Liver (tissue), 8 donors: ENCODE measurements at regions not wholly inside any gene's neighbourhood (a gene's known extent, or its start where the extent isn't known, plus 50 kb on each side); places are given as distances from the start of the nearest gene placed in this dataset.

Experiments
- DNase-seq: peaks from one replicate; pipeline ENCODE4 v3.0.0-alpha.2; 2017; ENCODE audit warnings: low spot score
- H3K27ac ChIP-seq, 2 donors: one replicate each; pipeline ENCODE4 v1.7.0; 2013; ENCODE audit warnings: inconsistent platforms in 2 of 2, low read length in 2 of 2, control low read depth in 1 of 2, low read depth in 1 of 2, mild to moderate bottlenecking in 1 of 2
- H3K27me3 ChIP-seq, 4 donors: one replicate each; pipeline versions ENCODE4 v1.6.1 to v1.7.0; 2013; ENCODE audit warnings: low read length in 3 of 4, inconsistent platforms in 1 of 4, mild to moderate bottlenecking in 1 of 4, moderate library complexity in 1 of 4; ENCODE audit not compliant: control insufficient read depth in 4 of 4, insufficient read depth in 4 of 4
- H3K36me3 ChIP-seq, 4 donors: one replicate each; pipeline versions ENCODE4 v1.6.1 to v1.7.0; 2013; ENCODE audit warnings: low read length in 3 of 4, mild to moderate bottlenecking in 3 of 4, low read depth in 1 of 4, moderate library complexity in 1 of 4; ENCODE audit not compliant: control insufficient read depth in 4 of 4, insufficient read depth in 3 of 4
- H3K4me1 ChIP-seq, 4 donors: one replicate each; pipeline versions ENCODE4 v1.6.1 to v1.7.0; 2013; ENCODE audit warnings: low read length in 3 of 4, mild to moderate bottlenecking in 3 of 4, moderate library complexity in 1 of 4; ENCODE audit not compliant: control insufficient read depth in 4 of 4, insufficient read depth in 4 of 4
- H3K4me3 ChIP-seq, 3 donors: one replicate each; pipeline versions ENCODE4 v1.6.1 to v1.7.0; 2013; ENCODE audit warnings: low read length in 3 of 3, control low read depth in 1 of 3, low read depth in 1 of 3, mild to moderate bottlenecking in 1 of 3
- H3K9ac ChIP-seq, 2 donors: one replicate each; pipeline ENCODE4 v1.7.0; 2013; ENCODE audit warnings: low read length in 2 of 2, mild to moderate bottlenecking in 2 of 2, moderate library complexity in 2 of 2, control low read depth in 1 of 2, low read depth in 1 of 2
- H3K9me3 ChIP-seq, 4 donors: one replicate each; pipeline versions ENCODE4 v1.6.1 to v1.7.0; 2013; ENCODE audit warnings: low read length in 3 of 4; ENCODE audit not compliant: control insufficient read depth in 4 of 4
- EGR1 ChIP-seq, 2 donors: IDR thresholded peaks; 2 replicates each; pipeline ENCODE4 v1.6.1; 2016 to 2018; ENCODE audit warnings: antibody characterized with exemption in 2 of 2, low read depth in 2 of 2
- FOXA1 ChIP-seq: IDR thresholded peaks from 2 replicates; pipeline ENCODE4 v1.6.1; 2016; ENCODE audit warnings: antibody characterized with exemption
- FOXA2 ChIP-seq: IDR thresholded peaks from 2 replicates; pipeline ENCODE4 v1.6.1; 2016; ENCODE audit warnings: antibody characterized with exemption
- GABPA ChIP-seq, 2 donors: IDR thresholded peaks in 1 of 2; conservative IDR thresholded peaks in 1 of 2; 2 replicates each; pipeline ENCODE4 v1.6.1; 2016; ENCODE audit warnings: antibody characterized with exemption in 2 of 2, mild to moderate bottlenecking in 1 of 2, moderate library complexity in 1 of 2
- HNF4A ChIP-seq, 2 donors: conservative IDR thresholded peaks; 2 replicates each; pipeline ENCODE4 v1.6.1; 2016; ENCODE audit warnings: antibody characterized with exemption in 2 of 2, mild to moderate bottlenecking in 2 of 2
- HNF4G ChIP-seq: IDR thresholded peaks from 2 replicates; pipeline ENCODE4 v1.6.1; 2016; ENCODE audit warnings: antibody characterized with exemption
- JUND ChIP-seq, 2 donors: IDR thresholded peaks; 2 replicates each; pipeline ENCODE4 v1.6.1; 2016; ENCODE audit warnings: antibody characterized with exemption in 2 of 2
- MAX ChIP-seq: IDR thresholded peaks from 2 replicates; pipeline ENCODE4 v1.6.1; 2016; ENCODE audit warnings: antibody characterized with exemption
- NR2F2 ChIP-seq: IDR thresholded peaks from 2 replicates; pipeline ENCODE4 v1.6.1; 2016; ENCODE audit warnings: antibody characterized with exemption
- RAD21 ChIP-seq, 2 donors: IDR thresholded peaks; 2 replicates each; pipeline ENCODE4 v1.6.1; 2016; ENCODE audit warnings: antibody characterized with exemption in 2 of 2, mild to moderate bottlenecking in 2 of 2
- REST ChIP-seq: IDR thresholded peaks from 2 replicates; pipeline ENCODE4 v1.6.1; 2016; ENCODE audit warnings: antibody characterized with exemption, mild to moderate bottlenecking
- RXRA ChIP-seq, 2 donors: IDR thresholded peaks; 2 replicates each; pipeline ENCODE4 v1.6.1; 2017 to 2018; ENCODE audit warnings: antibody characterized with exemption in 2 of 2, mild to moderate bottlenecking in 1 of 2
- SP1 ChIP-seq: IDR thresholded peaks from 2 replicates; pipeline ENCODE4 v1.6.1; 2018; ENCODE audit warnings: antibody characterized with exemption, mild to moderate bottlenecking
- TAF1 ChIP-seq: conservative IDR thresholded peaks from 2 replicates; pipeline ENCODE4 v1.6.1; 2016; ENCODE audit warnings: antibody characterized with exemption, mild to moderate bottlenecking
- YY1 ChIP-seq: IDR thresholded peaks from 2 replicates; pipeline ENCODE4 v1.6.1; 2016; ENCODE audit warnings: antibody characterized with exemption, mild to moderate bottlenecking
- ZBTB33 ChIP-seq: IDR thresholded peaks from 2 replicates; pipeline ENCODE4 v1.6.1; 2016; ENCODE audit warnings: antibody characterized with exemption
- WGBS: extraction: QIAGEN DNeasy Blood & Tissue Kit; methylation state at CpG from one replicate; pipeline ENCODE4 v1.1.7; 2013; 5-methylcytosine and 5-hydroxymethylcytosine counted together
- TF ChIP-seq, protein P1 (sequence below): IDR thresholded peaks from 2 replicates; pipeline ENCODE4 v1.6.1; 2016; ENCODE audit warnings: antibody characterized with exemption
- TF ChIP-seq, protein P2 (sequence below): fragments of 150-350 bp; IDR thresholded peaks from 2 replicates; pipeline ENCODE4 v1.5.1; 2017; ENCODE audit warnings: improper control_type of control experiment, low read depth, low read length; ENCODE audit not compliant: missing input control
- donor health status: healthy.
- donor health status: healthy.
- donor health status: healthy.
- donor health status: healthy.
- donor health status: healthy.

- TF ChIP-seq, protein P1, sequence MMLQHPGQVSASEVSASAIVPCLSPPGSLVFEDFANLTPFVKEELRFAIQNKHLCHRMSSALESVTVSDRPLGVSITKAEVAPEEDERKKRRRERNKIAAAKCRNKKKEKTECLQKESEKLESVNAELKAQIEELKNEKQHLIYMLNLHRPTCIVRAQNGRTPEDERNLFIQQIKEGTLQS = no peak
- no peak for TF ChIP-seq HNF4A (conservative IDR thresholded peaks at IDR 0.05)
- Histone ChIP-seq H3K9ac (no peak overlapping the region), H3K4me3 (no peak overlapping the region), H3K27ac (no peak overlapping the region), H3K27me3 (no peaks in the 10 kb centered on the region), H3K4me1 (peaks cover 0 to 10% (median 4%) of the 10 kb centered on the region in 4 donors), H3K9me3 (no peaks in the 10 kb centered on the region), H3K36me3 (no peaks in the 10 kb centered on the region)
- no peak for DNase-seq
- 68% methylated on average over 1 of the region's 1 CpG for WGBS
Observed at GRCh38 chr6:134708079-134708478, 241.8 kb downstream of the ALDH8A1 start.

DNA sequence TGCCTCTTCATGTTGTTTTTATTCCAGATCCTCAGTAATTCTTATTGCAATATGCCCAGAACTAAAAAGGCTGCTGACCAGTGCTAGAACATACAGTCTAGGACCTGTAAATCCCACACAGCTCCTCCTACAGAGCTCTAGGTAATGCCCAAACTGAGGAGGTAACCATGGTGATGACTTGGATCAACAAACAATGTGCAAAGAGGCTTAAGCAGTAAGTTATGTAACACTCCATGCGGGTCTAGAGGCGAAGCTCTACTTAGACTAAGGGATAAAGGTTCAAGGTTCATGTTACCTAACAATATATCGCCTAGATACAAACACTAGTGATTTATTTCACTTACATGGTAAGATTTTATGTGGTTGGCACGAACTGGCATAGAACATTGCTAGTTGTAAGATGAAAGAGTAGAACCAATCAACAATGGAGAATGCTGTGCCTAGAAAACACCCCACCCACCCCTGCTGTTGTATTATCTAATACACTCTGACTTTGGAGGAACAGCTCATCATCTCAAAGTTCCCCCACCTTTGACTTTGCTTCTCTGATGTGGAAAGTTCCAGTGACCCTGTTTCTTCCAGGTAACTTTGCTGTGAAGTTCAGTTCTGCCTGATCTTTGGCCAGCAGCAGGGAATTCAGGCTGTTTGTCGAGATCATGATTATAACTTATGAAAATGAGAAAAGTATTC, 242.4 kb downstream of the ALDH8A1 start:
- no peak for DNase-seq
- H3K9me3 ChIP-seq = no peaks in the 10 kb centered on the region
- no peak overlapping the region for H3K27ac ChIP-seq
- H3K4me3 ChIP-seq = no peak overlapping the region
- H3K9ac ChIP-seq = no peak overlapping the region
- H3K36me3 ChIP-seq = no peaks in the 10 kb centered on the region
- peaks cover 0 to 10% (median 4%) of the 10 kb centered on the region in 4 donors for H3K4me1 ChIP-seq
- 33% methylated on average over 5 of the region's 5 CpGs for WGBS
- TF ChIP-seq MAX = peak; percentile 79
- peak; percentile 79 for TF ChIP-seq RXRA (IDR thresholded peaks at IDR 0.05)
- peak; percentile 26 for TF ChIP-seq REST
- peak; percentile 21 for TF ChIP-seq FOXA2
- TF ChIP-seq NR2F2 = no peak
- peak; percentile 94 for TF ChIP-seq HNF4G
- TF ChIP-seq JUND (IDR thresholded peaks at IDR 0.05) = peak; percentile 83 to 85
- no peak for TF ChIP-seq GABPA (IDR thresholded peaks at IDR 0.05 in 1 of 2, conservative IDR thresholded peaks at IDR 0.05 in 1 of 2)
- peak; percentile 44 for TF ChIP-seq YY1
- no peak for TF ChIP-seq TAF1
- TF ChIP-seq SP1 = peak; percentile 76
- TF ChIP-seq HNF4A (conservative IDR thresholded peaks at IDR 0.05) = peak; percentile 97 to 99
- TF ChIP-seq, protein P1 = no peak
- TF ChIP-seq, protein P2, sequence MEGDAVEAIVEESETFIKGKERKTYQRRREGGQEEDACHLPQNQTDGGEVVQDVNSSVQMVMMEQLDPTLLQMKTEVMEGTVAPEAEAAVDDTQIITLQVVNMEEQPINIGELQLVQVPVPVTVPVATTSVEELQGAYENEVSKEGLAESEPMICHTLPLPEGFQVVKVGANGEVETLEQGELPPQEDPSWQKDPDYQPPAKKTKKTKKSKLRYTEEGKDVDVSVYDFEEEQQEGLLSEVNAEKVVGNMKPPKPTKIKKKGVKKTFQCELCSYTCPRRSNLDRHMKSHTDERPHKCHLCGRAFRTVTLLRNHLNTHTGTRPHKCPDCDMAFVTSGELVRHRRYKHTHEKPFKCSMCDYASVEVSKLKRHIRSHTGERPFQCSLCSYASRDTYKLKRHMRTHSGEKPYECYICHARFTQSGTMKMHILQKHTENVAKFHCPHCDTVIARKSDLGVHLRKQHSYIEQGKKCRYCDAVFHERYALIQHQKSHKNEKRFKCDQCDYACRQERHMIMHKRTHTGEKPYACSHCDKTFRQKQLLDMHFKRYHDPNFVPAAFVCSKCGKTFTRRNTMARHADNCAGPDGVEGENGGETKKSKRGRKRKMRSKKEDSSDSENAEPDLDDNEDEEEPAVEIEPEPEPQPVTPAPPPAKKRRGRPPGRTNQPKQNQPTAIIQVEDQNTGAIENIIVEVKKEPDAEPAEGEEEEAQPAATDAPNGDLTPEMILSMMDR = no peak
- peak in 1 of 2 donors; percentile 40 for TF ChIP-seq EGR1 (IDR thresholded peaks at IDR 0.05; ENCODE audit: low read depth in 2 of 2)
- no peak for TF ChIP-seq FOXA1
- peak; percentile 57 for TF ChIP-seq ZBTB33
- peak; percentile 44 to 62 for TF ChIP-seq RAD21 (IDR thresholded peaks at IDR 0.05)
- H3K27me3 ChIP-seq = no peaks in the 10 kb centered on the region
